ENCODE measurements at regions not wholly inside any gene's neighbourhood (a gene's known extent, or its start where the extent isn't known, plus 50 kb on each side); places are given as distances from the start of the nearest gene placed in this dataset.
"Not testable (repeated sequence)": the region's sequence is repeated elsewhere in the genome, so short reads cannot be mapped to it uniquely, and the experiment has no call there.

- Histone ChIP-seq H3K4me3 (no peak overlapping the region), H2AFZ (no peak overlapping the region), H3K79me2 (ENCODE audit: insufficient read depth) (no peaks in the 10 kb centered on the region), H4K20me1 (ENCODE audit: insufficient read depth) (no peaks in the 10 kb centered on the region), H3K4me2 (ENCODE audit: unreplicated experiment) (no peak overlapping the region), H3K27ac (no peak overlapping the region), H3K9me2 (ENCODE audit: insufficient read depth) (no peaks in the 10 kb centered on the region), H3K27me3 (replicated peaks; ENCODE audit: insufficient read depth) (no peaks in the 10 kb centered on the region), H3K9me3 (ENCODE audit: low read depth) (no peaks in the 10 kb centered on the region), H3K9ac (no peak overlapping the region), H3F3A (ENCODE audit: insufficient read depth) (no peaks in the 10 kb centered on the region), H3K36me3 (ENCODE audit: low read depth) (no peaks in the 10 kb centered on the region), H3K4me1 (ENCODE audit: insufficient read depth) (no peaks in the 10 kb centered on the region)
- in situ Hi-C loops (cut with MboI) = loop anchor here (25.0 kb wide), 2 partner anchors 238 to 638 kb away; no protein-coding TSS in a partner anchor
- WGBS, 2 experiments (ENCODE audit: low coverage in 1 of 2, low lambda C conversion rate in 2 of 2, missing lambda C conversion rate in 2 of 2) = 61 to 75% methylated on average over 6 of the region's 6 CpGs
- DNase-seq = no peak
- TF ChIP-seq EZH2phosphoT487 (IDR thresholded peaks at IDR 0.05; ENCODE audit: insufficient read depth, low read depth) (no peak), EZH2 (IDR thresholded peaks at IDR 0.05; ENCODE audit: insufficient read depth, poor library complexity, severe bottlenecking) (no peak)
These were observed 64.8 kb upstream of the SLC1A4 start for GRCh38 chr2:64924170-64924934.

GRCh38 chr2:64925930-64926722 is 63.1 kb upstream of the SLC1A4 start:
- DNase-seq; H3K4me2 ChIP-seq (ENCODE audit: unreplicated experiment); H3K9ac ChIP-seq; H3K4me3 ChIP-seq; in situ Hi-C loops (cut with MboI); H3K79me2 ChIP-seq (ENCODE audit: insufficient read depth); H3K4me1 ChIP-seq (ENCODE audit: insufficient read depth); H3K36me3 ChIP-seq (ENCODE audit: low read depth); H2AFZ ChIP-seq; H4K20me1 ChIP-seq (ENCODE audit: insufficient read depth); H3K27me3 ChIP-seq (replicated peaks; ENCODE audit: insufficient read depth); H3F3A ChIP-seq (ENCODE audit: insufficient read depth); H3K27ac ChIP-seq; H3K9me2 ChIP-seq (ENCODE audit: insufficient read depth); H3K9me3 ChIP-seq (ENCODE audit: low read depth): not testable (repeated sequence)
- WGBS, 2 experiments (ENCODE audit: low coverage in 1 of 2, low lambda C conversion rate in 2 of 2, missing lambda C conversion rate in 2 of 2) = 81 to 89% methylated on average over 2 of the region's 2 CpGs

- no peak overlapping the region for H3K27ac ChIP-seq
- H3K9ac ChIP-seq = no peak overlapping the region
- 0 to 5% methylated on average over 1 of the region's 1 CpG for WGBS, 2 experiments (ENCODE audit: low coverage in 1 of 2, low lambda C conversion rate in 2 of 2, missing lambda C conversion rate in 2 of 2)
- H2AFZ ChIP-seq = no peak overlapping the region
- H3F3A ChIP-seq (ENCODE audit: insufficient read depth) = no peaks in the 10 kb centered on the region
- no peaks in the 10 kb centered on the region for H3K79me2 ChIP-seq (ENCODE audit: insufficient read depth)
- no peaks in the 10 kb centered on the region for H4K20me1 ChIP-seq (ENCODE audit: insufficient read depth)
- H3K4me3 ChIP-seq = no peak overlapping the region
- no peaks in the 10 kb centered on the region for H3K4me1 ChIP-seq (ENCODE audit: insufficient read depth)
- no peaks in the 10 kb centered on the region for H3K9me2 ChIP-seq (ENCODE audit: insufficient read depth)
- no peaks in the 10 kb centered on the region for H3K36me3 ChIP-seq (ENCODE audit: low read depth)
- no peaks in the 10 kb centered on the region for H3K9me3 ChIP-seq (ENCODE audit: low read depth)
- TF ChIP-seq EZH2 (IDR thresholded peaks at IDR 0.05; ENCODE audit: insufficient read depth, poor library complexity, severe bottlenecking) (no peak), EZH2phosphoT487 (IDR thresholded peaks at IDR 0.05; ENCODE audit: insufficient read depth, low read depth) (no peak)
- H3K4me2 ChIP-seq (ENCODE audit: unreplicated experiment) = no peak overlapping the region
- H3K27me3 ChIP-seq (replicated peaks; ENCODE audit: insufficient read depth) = no peaks in the 10 kb centered on the region
- in situ Hi-C loops (cut with MboI) = no loop called here
- no peak for DNase-seq
These were observed 60.4 kb upstream of the SLC1A4 start for GRCh38 chr2:64928813-64929212.

GRCh38 chr2:64929333-64929732 is 59.9 kb upstream of the SLC1A4 start:
- WGBS, 2 experiments (ENCODE audit: low coverage in 1 of 2, low lambda C conversion rate in 2 of 2, missing lambda C conversion rate in 2 of 2) = 72 to 78% methylated on average over 1 of the region's 1 CpG
- H3K27me3 ChIP-seq (replicated peaks; ENCODE audit: insufficient read depth) = no peaks in the 10 kb centered on the region
- H3K27ac ChIP-seq = no peak overlapping the region
- in situ Hi-C loops (cut with MboI) = no loop called here
- no peak overlapping the region for H3K4me2 ChIP-seq (ENCODE audit: unreplicated experiment)
- no peak for TF ChIP-seq EZH2phosphoT487 (IDR thresholded peaks at IDR 0.05; ENCODE audit: insufficient read depth, low read depth)
- TF ChIP-seq EZH2 (IDR thresholded peaks at IDR 0.05; ENCODE audit: insufficient read depth, poor library complexity, severe bottlenecking) = no peak
- no peaks in the 10 kb centered on the region for H3K36me3 ChIP-seq (ENCODE audit: low read depth)
- H4K20me1 ChIP-seq (ENCODE audit: insufficient read depth) = no peaks in the 10 kb centered on the region
- H2AFZ ChIP-seq = no peak overlapping the region
- H3K9ac ChIP-seq = no peak overlapping the region
- DNase-seq = no peak
- H3K9me2 ChIP-seq (ENCODE audit: insufficient read depth) = no peaks in the 10 kb centered on the region
- no peaks in the 10 kb centered on the region for H3K4me1 ChIP-seq (ENCODE audit: insufficient read depth)
- no peaks in the 10 kb centered on the region for H3K79me2 ChIP-seq (ENCODE audit: insufficient read depth)
- H3K4me3 ChIP-seq = no peak overlapping the region
- no peaks in the 10 kb centered on the region for H3K9me3 ChIP-seq (ENCODE audit: low read depth)
- no peaks in the 10 kb centered on the region for H3F3A ChIP-seq (ENCODE audit: insufficient read depth)
